IPS-15b (cell line): ENCODE measurements at regions not wholly inside any gene's neighbourhood (a gene's known extent, or its start where the extent isn't known, plus 50 kb on each side); places are given as distances from the start of the nearest gene placed in this dataset.
"Not testable (repeated sequence)": the region's sequence is repeated elsewhere in the genome, so short reads cannot be mapped to it uniquely, and the experiment has no call there.

Source experiments
- H3K27me3 ChIP-seq: one replicate; pipeline ENCODE4 v1.6.1; 2013; ENCODE audit warnings: low read length; ENCODE audit not compliant: control insufficient read depth, insufficient read depth
- H3K36me3 ChIP-seq: one replicate; pipeline ENCODE4 v1.6.1; 2013; ENCODE audit warnings: low read length; ENCODE audit not compliant: control insufficient read depth, insufficient read depth
- H3K4me1 ChIP-seq: one replicate; pipeline ENCODE4 v1.6.1; 2013; ENCODE audit warnings: mild to moderate bottlenecking, low read length; ENCODE audit not compliant: control insufficient read depth, insufficient read depth
- H3K4me3 ChIP-seq: one replicate; pipeline ENCODE4 v1.5.1; 2013; ENCODE audit warnings: low read depth, low read length
- H3K9ac ChIP-seq: one replicate; pipeline ENCODE4 v1.6.1; 2013; ENCODE audit warnings: low read depth, mild to moderate bottlenecking, low read length
- H3K9me3 ChIP-seq: one replicate; pipeline ENCODE4 v1.6.1; 2013; ENCODE audit warnings: mild to moderate bottlenecking, low read length; ENCODE audit not compliant: control insufficient read depth, insufficient read depth

DNA sequence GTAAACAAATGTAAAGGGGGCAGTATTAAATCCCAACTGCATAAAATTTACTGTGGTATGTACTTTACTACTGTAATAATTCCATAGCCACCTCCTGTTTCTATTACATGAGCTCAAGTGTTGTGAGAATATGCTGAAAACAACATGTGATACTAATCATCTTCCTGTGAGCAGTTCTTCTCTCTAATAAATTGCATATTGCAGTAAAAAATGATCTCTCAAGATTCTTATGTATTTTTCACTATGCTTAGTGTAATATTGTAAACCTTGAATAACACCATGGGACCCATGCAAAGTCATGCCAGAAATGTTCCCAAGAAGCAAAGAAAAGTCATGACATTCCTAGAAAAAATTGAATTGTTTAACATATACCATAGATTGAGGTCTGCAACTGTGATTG, 133.0 kb upstream of the ATXN1 start:
- no peak overlapping the region for H3K9ac ChIP-seq
- no peaks in the 10 kb centered on the region for H3K27me3 ChIP-seq
- no peaks in the 10 kb centered on the region for H3K36me3 ChIP-seq
- no peak overlapping the region for H3K4me3 ChIP-seq
- no peaks in the 10 kb centered on the region for H3K4me1 ChIP-seq
- H3K9me3 ChIP-seq = no peaks in the 10 kb centered on the region

DNA sequence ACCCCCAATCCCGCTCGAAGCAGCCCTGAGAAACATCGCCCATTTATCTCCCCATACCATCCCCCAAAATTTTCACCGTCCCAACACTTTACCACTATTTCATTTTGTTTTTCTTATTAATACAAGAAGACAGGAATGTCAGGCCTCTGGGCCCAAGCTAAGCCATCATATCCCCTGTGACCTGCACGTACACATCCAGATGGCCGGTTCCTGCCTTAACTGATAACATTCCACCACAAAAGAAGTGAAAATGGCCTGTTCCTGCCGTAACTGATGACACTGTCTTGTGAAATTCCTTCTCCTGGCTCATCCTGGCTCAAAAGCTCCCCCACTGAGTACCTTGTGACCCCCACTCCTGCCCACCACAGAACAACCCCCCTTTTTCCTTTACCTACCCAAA, 129.8 kb upstream of the ATXN1 start:
- H3K9ac ChIP-seq, H3K4me3 ChIP-seq, H3K4me1 ChIP-seq, H3K9me3 ChIP-seq, H3K36me3 ChIP-seq, H3K27me3 ChIP-seq: not testable (repeated sequence)

DNA sequence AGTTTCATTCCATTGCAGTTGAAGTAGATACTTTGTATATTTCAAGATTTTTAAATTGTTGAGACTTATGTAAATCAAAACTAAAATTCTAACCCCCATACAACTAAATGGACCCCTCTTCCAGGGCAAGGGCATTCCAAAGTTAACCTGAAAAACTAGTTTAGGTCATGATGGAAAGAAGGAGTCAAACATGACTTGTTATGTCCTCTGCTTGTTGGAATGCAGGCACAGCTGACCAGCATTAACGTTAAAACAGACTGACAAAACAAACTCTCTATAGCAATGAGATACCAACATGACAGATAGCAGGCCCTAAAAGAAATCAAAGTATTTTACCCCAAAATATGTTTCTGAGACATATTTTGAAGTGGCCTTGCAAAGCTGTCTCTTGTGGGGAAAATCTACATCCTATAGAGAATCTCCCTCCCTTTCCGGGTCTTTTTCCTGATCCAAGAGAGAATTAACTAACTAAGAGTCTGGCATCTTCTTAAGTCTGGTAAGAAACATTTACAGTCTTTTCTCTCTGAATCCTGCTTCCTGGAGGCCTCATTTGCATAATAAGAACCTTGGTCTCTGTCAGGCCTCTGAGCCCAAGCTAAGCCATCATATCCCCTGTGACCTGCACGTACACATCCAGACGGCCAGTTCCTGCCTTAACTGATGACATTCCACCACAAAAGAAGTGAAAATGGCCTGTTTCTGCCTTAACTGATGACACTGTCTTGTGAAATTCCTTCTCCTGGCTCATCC, 124.3 kb upstream of the ATXN1 start:
- Histone ChIP-seq H3K9ac (no peak overlapping the region), H3K27me3 (no peaks in the 10 kb centered on the region), H3K4me3 (no peak overlapping the region), H3K36me3 (no peaks in the 10 kb centered on the region), H3K9me3 (no peaks in the 10 kb centered on the region), H3K4me1 (no peaks in the 10 kb centered on the region)

DNA sequence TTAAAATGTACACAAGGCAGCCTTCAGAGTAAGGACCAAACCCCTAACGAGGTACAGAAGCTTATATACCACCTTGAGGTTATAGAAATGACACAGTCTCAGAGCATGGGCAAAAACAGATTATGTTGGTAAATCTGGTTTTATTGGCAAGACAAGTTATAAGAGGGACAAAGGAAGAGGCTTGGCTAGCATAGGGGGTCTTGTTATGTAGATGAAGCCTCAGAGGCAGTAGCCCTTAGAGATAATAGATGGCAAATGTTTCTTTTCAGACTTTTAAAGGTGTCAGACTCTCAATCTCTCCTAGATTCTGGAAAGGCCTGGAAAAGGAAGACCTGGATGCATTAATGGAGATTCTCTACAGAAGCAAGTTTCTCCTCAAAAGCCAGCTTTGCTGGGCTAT, 123.3 kb upstream of the ATXN1 start:
- Histone ChIP-seq H3K9me3 (no peaks in the 10 kb centered on the region), H3K4me3 (no peak overlapping the region), H3K4me1 (no peaks in the 10 kb centered on the region), H3K9ac (no peak overlapping the region), H3K27me3 (no peaks in the 10 kb centered on the region), H3K36me3 (no peaks in the 10 kb centered on the region)

DNA sequence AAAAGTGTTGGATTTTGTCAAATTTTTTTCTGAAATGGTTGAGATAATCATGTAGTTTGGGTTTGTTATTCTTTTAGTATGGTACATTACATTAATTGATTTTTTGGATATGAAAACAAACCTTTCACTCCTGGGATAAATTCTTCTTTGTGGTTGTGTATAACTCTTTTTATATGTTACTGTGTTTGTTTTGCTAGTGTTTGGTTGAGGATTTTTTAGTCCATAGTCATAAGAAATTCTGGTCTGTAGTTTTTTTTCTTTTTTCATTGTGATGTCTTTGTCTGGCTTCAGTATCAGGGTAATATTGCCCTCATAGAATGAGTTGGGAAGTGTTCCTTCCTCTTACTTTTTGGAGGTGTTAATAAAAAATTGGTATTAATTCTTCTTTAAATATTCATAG, 122.2 kb upstream of the ATXN1 start:
- H3K36me3 ChIP-seq = no peaks in the 10 kb centered on the region
- H3K4me1 ChIP-seq = no peaks in the 10 kb centered on the region
- no peak overlapping the region for H3K9ac ChIP-seq
- no peaks in the 10 kb centered on the region for H3K27me3 ChIP-seq
- H3K4me3 ChIP-seq = no peak overlapping the region
- no peaks in the 10 kb centered on the region for H3K9me3 ChIP-seq

DNA sequence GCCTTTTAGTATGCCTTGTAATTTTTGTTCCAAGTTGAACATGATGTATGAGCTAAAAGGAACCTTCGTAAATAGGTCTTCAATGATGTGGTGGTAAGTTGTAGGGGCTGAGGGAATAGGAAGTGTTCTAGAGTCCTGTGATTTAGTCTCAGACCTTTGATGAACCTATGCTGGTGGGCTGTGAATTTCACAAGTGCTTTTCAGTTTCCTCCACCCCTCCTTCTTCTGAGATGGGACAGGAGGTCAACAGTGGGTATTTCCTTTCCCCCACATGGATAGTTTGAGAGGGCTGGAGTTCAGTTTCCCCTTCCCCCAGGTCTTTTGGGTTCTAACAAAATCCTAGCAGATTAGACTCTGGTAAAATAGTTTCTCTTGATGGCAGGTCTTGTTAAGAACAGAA, 121.0 kb upstream of the ATXN1 start:
- Histone ChIP-seq H3K9me3 (no peaks in the 10 kb centered on the region), H3K4me3 (no peak overlapping the region), H3K4me1 (no peaks in the 10 kb centered on the region), H3K9ac (no peak overlapping the region), H3K27me3 (no peaks in the 10 kb centered on the region), H3K36me3 (no peaks in the 10 kb centered on the region)

DNA sequence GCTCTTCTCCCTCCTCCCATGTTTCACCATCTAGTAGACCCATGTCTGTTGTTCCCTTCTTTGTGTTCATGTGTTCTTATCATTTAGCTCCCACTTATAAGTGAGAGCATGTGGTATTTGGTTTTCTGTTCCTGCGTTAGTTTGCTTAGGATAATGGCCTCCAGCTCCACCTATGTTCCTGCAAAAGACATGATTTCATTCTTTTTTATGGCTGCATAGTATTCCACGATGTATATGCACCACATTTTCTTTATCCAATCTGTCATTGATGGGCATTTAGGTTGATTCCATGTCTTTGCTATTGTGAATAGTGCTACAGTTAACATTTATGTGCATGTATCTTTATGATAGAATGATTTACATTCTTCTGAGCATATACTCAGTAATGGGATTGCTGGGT, 115.6 kb upstream of the ATXN1 start:
- not testable (repeated sequence) for H3K4me3 ChIP-seq, H3K4me1 ChIP-seq, H3K9ac ChIP-seq, H3K27me3 ChIP-seq, H3K9me3 ChIP-seq, H3K36me3 ChIP-seq

DNA sequence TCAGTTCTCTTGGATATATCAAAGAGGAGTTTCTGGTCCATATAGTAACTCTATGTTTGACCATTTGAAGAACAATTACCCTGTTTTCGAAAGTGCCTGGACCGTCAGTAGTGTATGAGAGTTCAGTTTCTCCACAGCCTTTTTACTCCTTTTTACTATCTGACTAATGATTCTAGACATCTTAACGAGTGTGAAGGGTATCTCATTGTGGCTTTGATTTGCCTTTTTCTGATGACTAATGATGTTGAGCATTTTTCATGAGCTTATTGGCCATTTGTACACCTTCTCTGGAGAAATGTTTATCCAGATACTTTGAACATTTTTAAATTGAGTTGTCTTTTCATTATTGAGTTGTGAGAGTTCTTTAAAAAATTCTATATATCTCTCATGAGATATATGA, 114.9 kb upstream of the ATXN1 start:
- Histone ChIP-seq H3K27me3 (no peaks in the 10 kb centered on the region), H3K9ac (no peak overlapping the region), H3K4me3 (no peak overlapping the region), H3K4me1 (no peaks in the 10 kb centered on the region), H3K9me3 (no peaks in the 10 kb centered on the region), H3K36me3 (no peaks in the 10 kb centered on the region)

DNA sequence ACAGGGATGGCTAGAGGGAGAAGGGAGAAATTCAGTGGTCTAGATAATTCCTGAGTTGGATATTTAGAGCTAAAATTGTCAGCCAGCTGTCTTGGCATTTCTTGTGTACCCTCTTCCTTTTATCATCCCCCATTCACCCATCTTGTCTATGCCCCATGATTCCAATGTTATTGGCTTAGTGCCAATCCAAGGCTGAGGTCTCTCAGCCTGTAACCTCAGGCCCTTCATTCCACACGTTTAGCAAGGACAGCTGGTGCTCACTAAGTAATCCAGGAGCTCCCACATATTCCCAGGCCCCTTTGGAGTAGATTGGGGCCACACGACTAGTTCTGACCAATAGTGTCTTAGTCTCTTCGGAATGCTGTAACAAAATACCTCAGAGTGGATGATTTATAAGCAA, 112.4 kb upstream of the ATXN1 start:
- peaks cover 3% of the 10 kb centered on the region for H3K4me1 ChIP-seq
- H3K4me3 ChIP-seq = no peak overlapping the region
- no peaks in the 10 kb centered on the region for H3K36me3 ChIP-seq
- no peaks in the 10 kb centered on the region for H3K27me3 ChIP-seq
- no peaks in the 10 kb centered on the region for H3K9me3 ChIP-seq
- H3K9ac ChIP-seq = no peak overlapping the region

DNA sequence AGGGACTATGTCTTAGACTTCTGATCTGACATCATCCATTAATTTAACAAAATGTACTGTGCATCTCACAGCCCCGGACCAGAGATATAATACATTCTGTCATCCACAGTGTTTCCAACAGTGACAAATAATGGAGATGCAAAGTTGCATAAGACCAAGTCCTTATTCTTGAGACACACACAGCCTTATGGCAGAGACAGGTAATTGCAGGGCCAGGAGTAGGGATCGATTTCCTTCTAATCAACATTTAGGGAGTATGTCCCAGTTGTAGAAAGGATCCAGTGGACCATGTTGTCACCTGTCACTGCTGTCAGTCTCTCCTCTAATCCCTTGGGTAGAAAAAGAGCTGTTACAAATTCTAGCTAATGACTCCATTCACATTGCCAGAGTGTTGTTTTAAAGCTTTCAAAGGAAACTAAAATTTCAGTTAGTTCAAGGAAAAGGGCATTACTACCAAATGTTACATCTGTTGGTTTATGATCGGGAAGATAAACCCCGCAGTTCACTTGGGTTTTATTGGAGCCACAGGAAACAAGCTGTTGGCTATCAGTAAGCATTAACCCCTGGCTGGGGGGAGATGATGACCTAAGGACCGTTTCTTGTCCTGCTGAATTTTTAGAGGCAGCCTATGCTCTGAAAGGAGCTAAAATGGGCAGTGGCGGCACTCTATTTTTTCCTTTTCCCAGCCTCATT, 111.4 kb upstream of the ATXN1 start:
- no peaks in the 10 kb centered on the region for H3K36me3 ChIP-seq

DNA sequence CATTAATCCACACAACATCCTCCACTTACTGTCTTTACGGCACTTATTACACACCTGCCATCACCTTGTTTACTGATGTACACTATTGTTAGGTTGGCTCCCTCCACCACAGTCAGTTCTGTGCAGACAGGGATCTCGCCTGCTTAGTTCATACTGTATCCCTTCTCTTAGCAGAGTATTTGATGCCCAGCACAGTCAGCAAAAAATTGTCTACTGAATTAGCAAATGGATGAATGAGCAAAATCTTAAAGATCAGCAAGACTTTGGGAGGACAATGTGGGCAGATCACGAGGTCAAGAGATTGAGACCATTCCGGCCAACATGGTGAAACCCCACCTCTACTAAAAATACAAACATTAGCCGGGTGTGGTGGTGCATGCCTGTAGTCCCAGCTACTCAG, 109.8 kb upstream of the ATXN1 start:
- Histone ChIP-seq H3K27me3 (no peaks in the 10 kb centered on the region), H3K9me3 (no peaks in the 10 kb centered on the region), H3K36me3 (no peaks in the 10 kb centered on the region), H3K4me3 (no peak overlapping the region), H3K4me1 (peaks cover 3% of the 10 kb centered on the region), H3K9ac (no peak overlapping the region)

More for the DNA sequence above, 111.4 kb upstream of the ATXN1 start:
- H3K4me1 ChIP-seq = peaks cover 3% of the 10 kb centered on the region
- H3K27me3 ChIP-seq = no peaks in the 10 kb centered on the region
- H3K9me3 ChIP-seq = no peaks in the 10 kb centered on the region
- no peak overlapping the region for H3K9ac ChIP-seq
- H3K4me3 ChIP-seq = no peak overlapping the region

DNA sequence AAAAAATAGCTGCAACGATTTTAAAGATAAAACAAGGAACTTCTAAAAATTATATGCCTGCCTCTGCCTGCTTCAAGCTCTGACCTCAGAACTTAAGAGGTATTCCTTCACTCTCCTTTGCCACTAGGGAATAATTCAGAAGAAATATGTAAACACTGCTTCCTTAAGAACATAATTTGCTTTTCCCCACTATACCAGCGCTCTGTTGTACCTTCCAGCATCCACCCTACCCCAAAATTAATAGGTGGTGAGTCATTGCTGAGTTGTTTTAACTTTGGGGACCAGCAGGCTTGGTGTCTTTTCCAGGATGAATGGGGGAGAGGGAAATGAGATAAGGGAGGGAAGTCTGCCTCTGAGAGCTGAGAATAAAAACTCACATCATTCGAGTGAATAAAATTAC, 107.7 kb upstream of the ATXN1 start:
- Histone ChIP-seq H3K36me3 (no peaks in the 10 kb centered on the region), H3K9me3 (no peaks in the 10 kb centered on the region), H3K4me3 (no peak overlapping the region), H3K27me3 (no peaks in the 10 kb centered on the region), H3K4me1 (peaks cover 3% of the 10 kb centered on the region), H3K9ac (no peak overlapping the region)
